Upper lobe of left lung (tissue), 6 donors: ENCODE measurements at regions not wholly inside any gene's neighbourhood (a gene's known extent, or its start where the extent isn't known, plus 50 kb on each side); places are given as distances from the start of the nearest gene placed in this dataset.

Experiments
- ATAC-seq, 2 donors: fragments of 200-7000 bp; cut with Tn5 transposase; one replicate each; pipeline ENCODE4 v1.9.1; 2022; ENCODE audit warnings: mild to moderate bottlenecking in 2 of 2, moderate library complexity in 2 of 2; ENCODE audit not compliant: low FRiP score in 2 of 2
- DNase-seq, 2 donors: peaks; one replicate each; pipeline ENCODE4 v3.0.0-alpha.2; 2019 to 2020
- H3K27ac ChIP-seq, 4 donors: fragments of 200-600 bp; sonication (generic); one replicate each; pipeline ENCODE4 v1.5.1; 2016 to 2019
- H3K27me3 ChIP-seq, 4 donors: fragments of 200-600 bp; sonication (generic); one replicate each; pipeline ENCODE4 v1.5.1; 2017 to 2019
- H3K36me3 ChIP-seq, 4 donors: fragments of 200-600 bp; sonication (generic); one replicate each; pipeline ENCODE4 v1.5.1; 2016 to 2019
- H3K4me1 ChIP-seq, 4 donors: fragments of 200-600 bp; sonication (generic); one replicate each; pipeline ENCODE4 v1.5.1; 2018 to 2019
- H3K4me3 ChIP-seq, 4 donors: fragments of 200-600 bp; sonication (generic); one replicate each; pipeline ENCODE4 v1.5.1; 2017 to 2019; ENCODE audit warnings: mild to moderate bottlenecking in 2 of 4, moderate library complexity in 1 of 4
- H3K9me3 ChIP-seq, 4 donors: fragments of 200-600 bp; sonication (generic); one replicate each; pipeline ENCODE4 v1.5.1; 2018 to 2019
- EP300 ChIP-seq, 4 donors: sonication (generic); formaldehyde crosslinking; IDR thresholded peaks; one replicate each; pipeline ENCODE4 v1.5.1; 2017; ENCODE audit warnings: antibody characterized with exemption in 4 of 4, control low read depth in 2 of 4
- POLR2A ChIP-seq, 4 donors: fragments of 450-650 bp; IDR thresholded peaks; one replicate each; pipeline ENCODE4 v1.5.1; 2016 to 2017; ENCODE audit warnings: antibody characterized with exemption in 4 of 4, mild to moderate bottlenecking in 2 of 4
- POLR2AphosphoS5 ChIP-seq, 2 donors: sonication (generic); formaldehyde crosslinking; IDR thresholded peaks; one replicate each; pipeline ENCODE4 v1.5.1; 2017; ENCODE audit warnings: antibody characterized with exemption in 2 of 2
- WGBS, 2 donors: methylation state at CpG; one replicate each; pipeline ENCODE4 v1.1.5; 2017 to 2018; 5-methylcytosine and 5-hydroxymethylcytosine counted together
- TF ChIP-seq, protein P1 (sequence below), 6 experiments: fragments of 450-650 bp in 4 of 6; fragments of 200-600 bp in 2 of 6; sonication (generic) in 2 of 6; IDR thresholded peaks; one replicate each; pipeline ENCODE4 v1.5.1; 2016 to 2019; ENCODE audit warnings: antibody characterized with exemption in 6 of 6
- donor health status: DM: no; HTN: no; CAD: no; lungs with moderate emphysema.
- donor health status: DM: no; HTN: yes; CAD: no; lungs with severe emphysema.

DNA sequence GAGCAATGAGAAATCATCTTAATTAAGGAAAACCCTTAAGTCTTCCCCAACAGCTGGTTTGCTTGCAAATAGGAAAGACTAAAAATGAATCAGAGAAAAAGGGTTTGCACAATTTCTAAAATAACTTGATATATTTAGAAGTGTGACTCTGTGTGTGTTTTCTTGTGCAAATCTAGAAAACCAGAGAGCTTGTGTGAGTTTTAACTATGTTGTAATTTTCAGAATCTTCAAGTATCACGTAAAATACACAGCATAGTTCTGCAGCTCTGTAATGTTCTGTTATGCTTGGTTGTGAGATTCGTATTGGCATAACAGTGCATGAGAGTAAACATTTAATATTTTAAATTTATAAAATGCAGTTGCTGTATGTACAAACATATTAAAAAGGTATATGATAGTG is 74.7 kb upstream of the GAP43 start:
- TF ChIP-seq POLR2AphosphoS5 (IDR thresholded peaks at IDR 0.05) (no peak), POLR2A (IDR thresholded peaks at IDR 0.05) (no peak), EP300 (IDR thresholded peaks at IDR 0.05) (no peak)
- TF ChIP-seq, protein P1, sequence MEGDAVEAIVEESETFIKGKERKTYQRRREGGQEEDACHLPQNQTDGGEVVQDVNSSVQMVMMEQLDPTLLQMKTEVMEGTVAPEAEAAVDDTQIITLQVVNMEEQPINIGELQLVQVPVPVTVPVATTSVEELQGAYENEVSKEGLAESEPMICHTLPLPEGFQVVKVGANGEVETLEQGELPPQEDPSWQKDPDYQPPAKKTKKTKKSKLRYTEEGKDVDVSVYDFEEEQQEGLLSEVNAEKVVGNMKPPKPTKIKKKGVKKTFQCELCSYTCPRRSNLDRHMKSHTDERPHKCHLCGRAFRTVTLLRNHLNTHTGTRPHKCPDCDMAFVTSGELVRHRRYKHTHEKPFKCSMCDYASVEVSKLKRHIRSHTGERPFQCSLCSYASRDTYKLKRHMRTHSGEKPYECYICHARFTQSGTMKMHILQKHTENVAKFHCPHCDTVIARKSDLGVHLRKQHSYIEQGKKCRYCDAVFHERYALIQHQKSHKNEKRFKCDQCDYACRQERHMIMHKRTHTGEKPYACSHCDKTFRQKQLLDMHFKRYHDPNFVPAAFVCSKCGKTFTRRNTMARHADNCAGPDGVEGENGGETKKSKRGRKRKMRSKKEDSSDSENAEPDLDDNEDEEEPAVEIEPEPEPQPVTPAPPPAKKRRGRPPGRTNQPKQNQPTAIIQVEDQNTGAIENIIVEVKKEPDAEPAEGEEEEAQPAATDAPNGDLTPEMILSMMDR (IDR thresholded peaks at IDR 0.05) = no peak
- WGBS, 2 donors = 74 to 80% methylated on average over 2 of the region's 2 CpGs
- Histone ChIP-seq H3K4me1 (no peaks in the 10 kb centered on the region), H3K9me3 (no peaks in the 10 kb centered on the region), H3K27me3 (no peaks in the 10 kb centered on the region), H3K27ac (no peak overlapping the region), H3K36me3 (no peaks in the 10 kb centered on the region), H3K4me3 (no peak overlapping the region)
- ATAC-seq = no peak
- no peak for DNase-seq

DNA sequence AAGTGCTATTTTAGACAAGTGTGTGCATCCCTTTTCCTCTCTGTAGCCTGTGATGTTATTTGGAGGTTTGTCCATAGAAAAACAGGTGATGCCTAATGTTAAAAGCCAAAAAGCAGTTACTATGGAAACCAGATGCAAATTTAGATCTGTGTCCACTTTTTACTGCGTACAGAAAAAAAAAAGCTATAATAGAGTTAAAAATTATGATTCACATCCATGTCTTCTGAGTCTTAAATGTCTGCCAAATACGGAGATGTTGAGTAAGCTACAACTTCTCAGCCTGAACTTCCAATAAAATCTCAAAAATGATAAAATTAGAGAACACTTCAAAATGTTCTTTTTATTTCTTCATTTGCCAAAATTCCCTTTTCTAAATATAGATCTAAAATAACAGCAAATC is 74.2 kb upstream of the GAP43 start:
- no peak for DNase-seq
- no peaks in the 10 kb centered on the region for H3K36me3 ChIP-seq
- no peaks in the 10 kb centered on the region for H3K9me3 ChIP-seq
- TF ChIP-seq, protein P1 (IDR thresholded peaks at IDR 0.05) = no peak
- TF ChIP-seq POLR2AphosphoS5 (IDR thresholded peaks at IDR 0.05) (no peak), EP300 (IDR thresholded peaks at IDR 0.05) (no peak), POLR2A (IDR thresholded peaks at IDR 0.05) (no peak)
- 59 to 61% methylated on average over 2 of the region's 2 CpGs for WGBS, 2 donors
- H3K27ac ChIP-seq = no peak overlapping the region
- no peak overlapping the region for H3K4me3 ChIP-seq
- no peaks in the 10 kb centered on the region for H3K27me3 ChIP-seq
- ATAC-seq = peak in 1 of 2 donors; percentile 40
- H3K4me1 ChIP-seq = no peaks in the 10 kb centered on the region

DNA sequence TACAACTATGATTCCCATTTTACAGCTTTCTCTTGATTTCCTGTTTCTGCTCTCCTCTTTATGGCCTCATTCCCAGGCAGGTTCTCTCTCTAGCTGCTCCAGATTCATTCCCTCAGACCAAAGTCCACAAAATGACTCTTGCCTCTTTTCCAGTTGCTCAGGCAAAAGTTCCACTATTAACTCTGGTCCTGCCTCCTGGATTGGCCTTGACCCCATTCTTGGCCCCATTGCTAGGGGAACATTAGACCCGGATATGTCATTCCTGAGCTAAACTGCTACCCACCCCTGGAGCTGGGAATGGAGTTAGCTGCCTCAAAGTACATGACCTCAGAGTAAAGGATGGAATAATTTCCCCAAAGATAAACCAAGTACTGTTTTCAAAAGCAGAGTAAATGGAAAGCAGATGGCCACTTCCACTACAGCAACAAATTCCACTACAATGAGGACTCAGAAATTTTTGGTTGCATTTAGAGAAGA is 73.0 kb upstream of the GAP43 start:
- H3K27me3 ChIP-seq = no peaks in the 10 kb centered on the region
- H3K9me3 ChIP-seq = no peaks in the 10 kb centered on the region
- 80 to 91% methylated on average over 1 of the region's 1 CpG for WGBS, 2 donors
- H3K4me3 ChIP-seq = no peak overlapping the region
- H3K4me1 ChIP-seq = no peaks in the 10 kb centered on the region
- H3K27ac ChIP-seq = no peak overlapping the region
- no peaks in the 10 kb centered on the region for H3K36me3 ChIP-seq
- DNase-seq = no peak
- ATAC-seq = peak in 1 of 2 donors; percentile 94
- no peak for TF ChIP-seq EP300 (IDR thresholded peaks at IDR 0.05)
- TF ChIP-seq POLR2AphosphoS5 (IDR thresholded peaks at IDR 0.05) = no peak
- no peak for TF ChIP-seq POLR2A (IDR thresholded peaks at IDR 0.05)
- TF ChIP-seq, protein P1 (IDR thresholded peaks at IDR 0.05) = no peak

DNA sequence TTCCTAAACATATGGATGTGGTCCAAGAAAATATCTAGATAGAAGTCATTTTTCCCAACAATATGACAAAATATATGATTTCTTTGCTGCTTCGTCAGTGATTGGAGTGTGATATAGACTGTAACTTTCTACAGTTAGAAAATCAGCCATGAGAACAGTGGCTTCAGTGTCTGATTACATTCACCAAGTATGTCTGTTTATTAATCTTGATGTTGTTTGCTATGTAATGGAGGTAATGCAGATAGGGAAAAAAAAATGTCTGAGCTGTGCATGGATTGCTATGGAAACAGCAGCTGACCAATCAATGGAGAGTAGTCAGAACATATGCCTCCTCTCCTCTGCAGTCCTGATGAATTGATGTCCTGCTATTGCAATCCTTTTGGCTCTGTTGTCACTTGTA is 72.3 kb upstream of the GAP43 start:
- no peak for DNase-seq
- no peak overlapping the region for H3K27ac ChIP-seq
- 88 to 97% methylated on average over 1 of the region's 1 CpG for WGBS, 2 donors
- H3K4me3 ChIP-seq = no peak overlapping the region
- H3K9me3 ChIP-seq = no peaks in the 10 kb centered on the region
- no peaks in the 10 kb centered on the region for H3K36me3 ChIP-seq
- no peaks in the 10 kb centered on the region for H3K27me3 ChIP-seq
- TF ChIP-seq EP300 (IDR thresholded peaks at IDR 0.05) (no peak), POLR2AphosphoS5 (IDR thresholded peaks at IDR 0.05) (no peak), POLR2A (IDR thresholded peaks at IDR 0.05) (no peak)
- TF ChIP-seq, protein P1 (IDR thresholded peaks at IDR 0.05) = no peak
- no peaks in the 10 kb centered on the region for H3K4me1 ChIP-seq
- no peak for ATAC-seq

DNA sequence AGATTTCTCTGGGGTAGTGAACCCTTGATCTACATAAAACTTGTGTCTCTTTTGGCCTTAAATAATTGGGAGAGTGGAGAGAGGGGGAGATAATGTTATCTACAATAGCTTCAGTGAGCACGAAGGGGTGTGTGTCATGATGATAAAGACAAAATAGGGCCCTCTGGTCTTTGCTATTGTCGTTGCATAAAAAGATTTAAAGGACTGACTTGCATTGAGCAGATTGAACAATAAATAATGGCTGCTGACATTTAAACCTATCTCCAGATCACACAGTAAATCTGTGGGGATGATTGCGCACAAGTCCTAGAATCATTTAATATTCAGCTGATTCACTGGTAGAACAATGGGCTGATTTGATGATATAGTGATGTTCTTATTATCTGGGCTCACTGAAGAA is 71.3 kb upstream of the GAP43 start:
- Histone ChIP-seq H3K4me3 (no peak overlapping the region), H3K36me3 (no peaks in the 10 kb centered on the region), H3K27ac (no peak overlapping the region), H3K9me3 (no peaks in the 10 kb centered on the region), H3K27me3 (no peaks in the 10 kb centered on the region), H3K4me1 (no peaks in the 10 kb centered on the region)
- TF ChIP-seq, protein P1 (IDR thresholded peaks at IDR 0.05) = no peak
- TF ChIP-seq EP300 (IDR thresholded peaks at IDR 0.05) (no peak), POLR2AphosphoS5 (IDR thresholded peaks at IDR 0.05) (no peak)
- 66 to 74% methylated on average over 3 of the region's 3 CpGs for WGBS, 2 donors
- ATAC-seq (no peak), DNase-seq (no peak)
